Sigmoid colon (tissue), 6 donors: ENCODE measurements at regions not wholly inside any gene's neighbourhood (a gene's known extent, or its start where the extent isn't known, plus 50 kb on each side); places are given as distances from the start of the nearest gene placed in this dataset.
A peak's percentile ranks its signal among the peaks of the same experiment; 100 is the strongest.

ENCODE experiments used
- DNase-seq: peaks from one replicate; pipeline ENCODE4 v3.0.0-alpha.2; 2019
- H3K27ac ChIP-seq, 4 donors: fragments of 200-600 bp; sonication (generic); one replicate each; pipeline ENCODE4 v1.5.1; 2016 to 2019; ENCODE audit warnings: mild to moderate bottlenecking in 1 of 4
- H3K27me3 ChIP-seq, 3 donors: fragments of 200-600 bp; sonication (generic); one replicate each; pipeline ENCODE4 v1.5.1; 2019; ENCODE audit warnings: mild to moderate bottlenecking in 1 of 3
- H3K36me3 ChIP-seq, 4 donors: fragments of 200-600 bp; sonication (generic); one replicate each; pipeline ENCODE4 v1.5.1; 2016 to 2019
- H3K4me1 ChIP-seq, 4 donors: fragments of 200-600 bp; sonication (generic); one replicate each; pipeline ENCODE4 v1.5.1; 2017 to 2019
- H3K4me3 ChIP-seq, 4 donors: fragments of 200-600 bp; sonication (generic); one replicate each; pipeline ENCODE4 v1.5.1; 2017 to 2019; ENCODE audit warnings: mild to moderate bottlenecking in 2 of 4, moderate library complexity in 1 of 4
- H3K9me3 ChIP-seq, 4 donors: fragments of 200-600 bp in 3 of 4; sonication (generic) in 3 of 4; one replicate each; pipeline versions ENCODE4 v1.5.1 to v1.6.1; 2013 to 2019
- CTCF ChIP-seq, 4 experiments: fragments of 450-650 bp in 3 of 4; fragments of 200-600 bp in 1 of 4; IDR thresholded peaks; one replicate each; pipeline ENCODE4 v1.5.1; 2016 to 2019; ENCODE audit warnings: antibody characterized with exemption in 4 of 4, mild to moderate bottlenecking in 3 of 4, moderate library complexity in 2 of 4
- EP300 ChIP-seq, 4 donors: sonication (generic); formaldehyde crosslinking; IDR thresholded peaks; one replicate each; pipeline ENCODE4 v1.6.1; 2017; ENCODE audit warnings: antibody characterized with exemption in 4 of 4
- POLR2A ChIP-seq, 2 donors: fragments of 450-650 bp; IDR thresholded peaks; one replicate each; pipeline ENCODE4 v1.6.1; 2016; ENCODE audit warnings: antibody characterized with exemption in 2 of 2, mild to moderate bottlenecking in 2 of 2, moderate library complexity in 2 of 2
- POLR2AphosphoS5 ChIP-seq, 4 donors: sonication (generic); formaldehyde crosslinking; IDR thresholded peaks; one replicate each; pipeline ENCODE4 v1.6.1; 2017; ENCODE audit warnings: antibody characterized with exemption in 4 of 4
- WGBS, 2 donors: extraction: QIAGEN DNeasy Blood & Tissue Kit; methylation state at CpG; one replicate each; pipeline ENCODE4 v1.1.7; 2013; 5-methylcytosine and 5-hydroxymethylcytosine counted together
- intact Hi-C: fragments of 100-400 bp; cut with DNase I; formaldehyde crosslinking; loops from one replicate; pipeline ENCODE4 v1.15.1; 2023
- donor health status: healthy with polysubstance abuse.
- donor health status: healthy.

DNA sequence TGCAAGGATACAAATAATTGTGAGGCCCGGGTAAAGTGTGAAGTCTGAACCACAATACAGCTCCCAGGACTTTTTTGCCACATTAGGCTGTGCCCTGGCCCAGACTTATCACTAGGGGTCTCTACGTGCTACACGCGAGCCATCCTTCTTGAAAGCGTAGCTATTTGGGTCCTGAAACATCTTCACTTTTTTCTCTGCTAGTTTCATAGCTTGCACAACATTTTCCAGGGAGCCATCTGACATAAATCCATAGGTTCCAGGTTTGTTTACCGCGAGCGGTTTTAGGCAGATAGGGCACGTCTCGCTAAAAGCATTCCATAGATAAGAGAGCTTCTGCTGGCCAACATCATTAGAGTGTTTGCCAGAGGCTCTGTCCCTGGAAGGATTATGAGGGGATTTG, 226.5 kb downstream of the RPS24 start:
- no peaks in the 10 kb centered on the region for H3K36me3 ChIP-seq
- intact Hi-C loops = no loop called here
- 69 to 74% methylated on average over 10 of the region's 10 CpGs for WGBS, 2 donors
- no peak for DNase-seq
- no peaks in the 10 kb centered on the region for H3K9me3 ChIP-seq
- H3K4me1 ChIP-seq = peaks cover 0 to 16% (median 12%) of the 10 kb centered on the region in 4 donors
- H3K4me3 ChIP-seq = no peak overlapping the region
- TF ChIP-seq POLR2A (IDR thresholded peaks at IDR 0.05) = no peak
- no peak for TF ChIP-seq POLR2AphosphoS5 (IDR thresholded peaks at IDR 0.05)
- no peak for TF ChIP-seq CTCF (IDR thresholded peaks at IDR 0.05)
- TF ChIP-seq EP300 (IDR thresholded peaks at IDR 0.05) = no peak
- no peaks in the 10 kb centered on the region for H3K27me3 ChIP-seq
- no peak overlapping the region for H3K27ac ChIP-seq

DNA sequence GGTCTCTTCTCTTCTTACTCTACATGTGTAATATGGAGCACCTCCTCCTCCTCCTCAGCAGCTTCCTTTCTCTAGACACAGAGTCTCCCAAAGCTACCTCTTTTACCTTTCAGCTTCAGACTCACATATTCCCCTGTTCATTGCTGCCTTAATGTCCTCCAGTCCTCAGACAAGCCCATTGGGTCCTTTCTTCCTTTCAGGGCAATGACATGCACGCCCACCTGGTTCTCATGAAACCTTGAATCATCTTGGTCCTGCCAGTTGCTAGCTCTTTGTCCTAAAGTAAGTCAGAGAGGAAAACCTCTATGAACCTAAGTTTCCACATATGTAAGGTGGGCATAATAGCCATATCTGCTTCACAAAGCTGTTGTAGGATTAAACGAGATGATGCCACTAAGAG, 227.0 kb downstream of the RPS24 start:
- H3K27ac ChIP-seq = no peak overlapping the region
- peaks cover 0 to 11% (median 10%) of the 10 kb centered on the region in 4 donors for H3K4me1 ChIP-seq
- no peaks in the 10 kb centered on the region for H3K9me3 ChIP-seq
- TF ChIP-seq CTCF (IDR thresholded peaks at IDR 0.05) (no peak), POLR2A (IDR thresholded peaks at IDR 0.05) (no peak), POLR2AphosphoS5 (IDR thresholded peaks at IDR 0.05) (no peak)
- WGBS, 2 donors = 76 to 87% methylated on average over 2 of the region's 2 CpGs
- H3K36me3 ChIP-seq = no peaks in the 10 kb centered on the region
- intact Hi-C loops = no loop called here
- no peaks in the 10 kb centered on the region for H3K27me3 ChIP-seq
- no peak overlapping the region for H3K4me3 ChIP-seq
- no peak for DNase-seq

GRCh38 chr10:78261291-78261690, 227.6 kb downstream of the RPS24 start:
- WGBS, 2 donors = 83 to 89% methylated on average over 4 of the region's 4 CpGs
- TF ChIP-seq POLR2AphosphoS5 (IDR thresholded peaks at IDR 0.05) (no peak), EP300 (IDR thresholded peaks at IDR 0.05) (no peak), CTCF (IDR thresholded peaks at IDR 0.05) (no peak), POLR2A (IDR thresholded peaks at IDR 0.05) (no peak)
- intact Hi-C loops = no loop called here
- peaks cover 0 to 5% (median 5%) of the 10 kb centered on the region in 4 donors for H3K4me1 ChIP-seq
- H3K9me3 ChIP-seq = no peaks in the 10 kb centered on the region
- H3K27me3 ChIP-seq = no peaks in the 10 kb centered on the region
- no peak overlapping the region for H3K4me3 ChIP-seq
- DNase-seq = no peak
- H3K27ac ChIP-seq = no peak overlapping the region
- no peaks in the 10 kb centered on the region for H3K36me3 ChIP-seq

DNA sequence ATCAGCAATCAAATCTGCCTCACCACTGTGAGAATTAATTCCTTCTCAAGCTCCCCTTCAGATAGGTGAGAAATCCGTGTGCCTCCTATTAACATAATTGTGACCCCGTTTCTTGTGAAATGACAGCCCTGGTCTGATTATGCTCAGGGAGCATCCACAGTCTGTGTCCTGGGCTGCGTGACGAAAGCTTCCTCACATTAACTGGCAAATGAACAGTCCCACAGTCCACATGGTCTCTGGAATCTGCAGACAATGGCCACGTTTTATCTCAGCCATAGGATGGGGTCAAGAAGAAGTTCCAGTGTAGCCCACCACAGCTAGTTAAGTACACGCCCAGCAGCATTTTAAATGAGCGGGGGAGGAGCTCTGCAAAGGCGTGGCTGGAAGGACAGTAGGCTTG, 229.2 kb downstream of the RPS24 start:
- Histone ChIP-seq H3K27me3 (no peaks in the 10 kb centered on the region), H3K4me3 (no peak overlapping the region), H3K9me3 (no peaks in the 10 kb centered on the region), H3K27ac (peak overlapping the region in 2 of 4 donors; percentile 17 to 57), H3K4me1 (peaks cover 0 to 15% (median 8%) of the 10 kb centered on the region in 4 donors), H3K36me3 (no peaks in the 10 kb centered on the region)
- no peak for DNase-seq
- WGBS, 2 donors = 90 to 92% methylated on average over 8 of the region's 8 CpGs
- TF ChIP-seq EP300 (IDR thresholded peaks at IDR 0.05) = no peak
- TF ChIP-seq POLR2AphosphoS5 (IDR thresholded peaks at IDR 0.05) = no peak
- no peak for TF ChIP-seq POLR2A (IDR thresholded peaks at IDR 0.05)
- TF ChIP-seq CTCF (IDR thresholded peaks at IDR 0.05) = no peak
- intact Hi-C loops = no loop called here

DNA sequence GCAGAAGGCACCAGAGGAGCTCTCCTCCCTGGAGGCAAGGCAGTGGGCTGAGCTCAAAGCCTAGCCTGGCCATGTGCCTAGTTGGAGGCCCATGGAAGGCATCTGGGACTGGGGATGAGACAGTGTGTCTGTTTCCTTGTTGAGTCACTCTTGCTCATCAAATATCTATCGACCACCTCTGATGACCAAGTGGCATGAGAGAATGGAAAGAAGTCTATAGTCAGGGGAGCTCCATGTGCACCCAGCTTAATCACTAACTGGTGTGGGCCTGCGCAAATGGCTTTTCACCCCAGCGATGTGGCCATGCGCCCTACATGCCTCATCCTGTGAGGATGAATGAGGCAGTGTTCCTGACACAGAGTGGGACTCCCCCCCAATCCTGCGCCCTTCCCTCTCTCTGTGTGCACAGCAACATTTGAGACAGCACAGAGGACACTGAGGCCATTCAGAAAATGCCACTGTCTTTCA, 229.9 kb downstream of the RPS24 start:
- peak overlapping the region in 2 of 4 donors; percentile 17 to 57 for H3K27ac ChIP-seq
- H3K27me3 ChIP-seq = no peaks in the 10 kb centered on the region
- H3K9me3 ChIP-seq = no peaks in the 10 kb centered on the region
- H3K4me3 ChIP-seq = no peak overlapping the region
- DNase-seq = no peak
- TF ChIP-seq EP300 (IDR thresholded peaks at IDR 0.05) (no peak), POLR2A (IDR thresholded peaks at IDR 0.05) (no peak), POLR2AphosphoS5 (IDR thresholded peaks at IDR 0.05) (no peak), CTCF (IDR thresholded peaks at IDR 0.05) (no peak)
- WGBS, 2 donors = 92 to 94% methylated on average over 5 of the region's 5 CpGs
- H3K36me3 ChIP-seq = no peaks in the 10 kb centered on the region
- intact Hi-C loops = no loop called here
- H3K4me1 ChIP-seq = peaks cover 0 to 17% (median 8%) of the 10 kb centered on the region in 4 donors
